ENCODE measurements at regions not wholly inside any gene's neighbourhood (a gene's known extent, or its start where the extent isn't known, plus 50 kb on each side); places are given as distances from the start of the nearest gene placed in this dataset.
A peak's percentile ranks its signal among the peaks of the same experiment; 100 is the strongest.
"Not testable (repeated sequence)": the region's sequence is repeated elsewhere in the genome, so short reads cannot be mapped to it uniquely, and the experiment has no call there.

GRCh38 chr2:11997142-11997541 is 250.7 kb downstream of the LPIN1 start:
- no peak for DNase-seq

GRCh38 chr2:11998218-11998617 is 251.8 kb downstream of the LPIN1 start:
- DNase-seq, result no peak

- no peak for DNase-seq
These were observed 252.4 kb downstream of the LPIN1 start for GRCh38 chr2:11998626-11999378.

GRCh38 chr2:12001621-12002020 is 255.2 kb downstream of the LPIN1 start:
- DNase-seq, result no peak

DNA sequence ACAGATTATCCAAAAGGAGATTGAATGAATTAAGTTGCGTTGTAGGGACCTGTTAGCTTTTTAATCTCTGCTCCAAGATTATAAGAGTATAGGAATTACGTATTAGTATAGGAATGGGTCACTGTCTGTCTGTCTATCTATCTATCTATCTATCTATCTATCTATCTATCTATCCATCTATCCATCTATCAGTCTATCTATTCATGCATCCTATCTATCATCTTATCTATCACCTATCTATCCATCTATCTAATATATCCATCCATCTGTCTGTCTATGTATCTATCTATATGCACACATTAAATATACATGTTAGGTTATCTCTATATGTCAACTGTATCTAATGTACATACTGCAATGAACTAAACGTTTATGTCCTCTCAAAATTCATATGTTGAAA is 255.8 kb downstream of the LPIN1 start:
- no peak for DNase-seq

DNA sequence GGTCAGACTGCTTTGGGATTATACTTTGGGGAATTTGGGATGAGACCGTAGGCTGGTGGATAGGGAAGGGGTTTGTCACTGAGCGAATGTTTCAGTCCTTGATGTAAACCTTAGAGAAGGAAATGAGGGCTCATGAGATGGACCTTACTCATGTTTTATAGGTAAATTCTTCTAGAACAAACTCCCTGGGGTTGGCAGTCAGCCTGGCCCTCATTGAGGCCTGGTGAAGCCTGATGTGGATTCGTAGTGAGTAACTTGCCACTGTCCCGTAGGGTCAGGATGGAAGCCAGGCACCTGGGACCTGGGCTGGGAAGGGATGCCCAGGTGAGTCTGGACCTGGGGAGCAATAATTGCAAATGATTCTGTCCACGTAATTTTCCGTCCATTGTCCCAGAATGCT is 258.3 kb downstream of the LPIN1 start:
- no peak for DNase-seq

GRCh38 chr2:12005886-12006681 is 259.7 kb downstream of the LPIN1 start:
- peak; percentile 77 for DNase-seq

DNA sequence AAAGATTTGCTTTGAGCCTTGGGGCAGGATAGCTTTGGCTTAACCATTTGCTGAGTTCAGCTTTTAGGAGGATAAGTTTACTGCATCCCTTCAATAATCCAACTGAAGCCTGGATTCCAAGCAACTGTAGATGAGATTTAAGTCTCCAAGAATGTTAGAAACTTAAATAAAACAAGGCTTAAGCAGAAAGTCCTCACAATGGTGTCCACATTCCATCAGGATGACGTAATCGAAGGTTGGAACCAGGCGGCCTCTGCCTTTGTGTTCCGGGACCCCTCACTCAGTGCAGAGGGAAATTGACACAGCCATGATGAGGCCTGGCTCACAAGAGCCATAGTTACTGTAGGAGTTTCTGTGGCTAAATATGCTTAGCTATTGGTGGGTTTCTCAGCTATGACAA is 260.4 kb downstream of the LPIN1 start:
- peak; percentile 32 for DNase-seq

DNA sequence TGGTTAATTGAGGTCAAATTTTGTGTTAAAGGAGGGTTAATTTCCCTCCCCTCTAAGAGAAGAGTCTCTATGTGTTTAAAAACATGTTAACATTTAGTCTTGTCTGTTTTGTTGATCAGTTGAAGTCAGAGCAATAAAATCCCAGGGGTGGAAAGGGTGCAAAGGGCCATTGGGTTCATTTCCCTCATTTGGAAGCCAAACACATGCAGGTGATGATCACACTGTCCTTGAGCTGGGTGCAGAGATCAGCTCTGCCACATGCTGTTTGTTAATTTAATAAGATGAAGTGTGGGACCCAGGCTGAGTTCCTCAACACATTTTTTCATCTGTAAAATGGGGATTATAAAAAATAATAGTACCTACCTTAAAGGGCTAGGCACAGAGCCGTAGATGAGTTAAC is 260.9 kb downstream of the LPIN1 start:
- no peak for DNase-seq

DNA sequence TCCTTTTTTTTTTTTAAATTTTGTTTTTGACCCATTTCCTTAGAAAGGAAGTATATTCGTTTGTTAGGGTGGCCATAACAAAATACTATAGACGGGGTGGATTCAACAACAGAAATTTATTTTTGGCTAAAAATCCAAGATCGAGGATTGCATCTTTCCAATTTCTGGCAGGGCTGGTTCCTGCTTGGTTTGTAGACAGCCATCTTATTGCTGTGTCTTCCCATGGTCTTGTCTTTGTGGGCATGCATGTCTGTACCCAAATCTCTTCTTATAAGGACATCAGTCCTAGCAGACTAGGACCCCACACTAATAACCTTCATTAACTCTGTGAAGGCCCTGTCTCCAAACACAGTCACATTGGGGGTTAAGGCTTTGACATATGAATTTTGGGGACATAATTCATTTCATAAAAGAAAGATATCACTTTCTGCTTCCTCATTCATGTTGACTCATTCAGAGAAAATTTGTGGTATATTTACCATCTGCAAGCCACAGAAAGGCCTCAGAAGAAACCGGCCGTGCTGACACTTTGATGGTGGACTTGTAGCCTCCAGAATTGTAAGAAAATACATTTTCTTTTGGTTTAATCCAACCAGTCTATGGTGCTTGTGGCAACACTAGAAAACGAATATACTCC is 262.1 kb downstream of the LPIN1 start:
- DNase-seq, result no peak

DNA sequence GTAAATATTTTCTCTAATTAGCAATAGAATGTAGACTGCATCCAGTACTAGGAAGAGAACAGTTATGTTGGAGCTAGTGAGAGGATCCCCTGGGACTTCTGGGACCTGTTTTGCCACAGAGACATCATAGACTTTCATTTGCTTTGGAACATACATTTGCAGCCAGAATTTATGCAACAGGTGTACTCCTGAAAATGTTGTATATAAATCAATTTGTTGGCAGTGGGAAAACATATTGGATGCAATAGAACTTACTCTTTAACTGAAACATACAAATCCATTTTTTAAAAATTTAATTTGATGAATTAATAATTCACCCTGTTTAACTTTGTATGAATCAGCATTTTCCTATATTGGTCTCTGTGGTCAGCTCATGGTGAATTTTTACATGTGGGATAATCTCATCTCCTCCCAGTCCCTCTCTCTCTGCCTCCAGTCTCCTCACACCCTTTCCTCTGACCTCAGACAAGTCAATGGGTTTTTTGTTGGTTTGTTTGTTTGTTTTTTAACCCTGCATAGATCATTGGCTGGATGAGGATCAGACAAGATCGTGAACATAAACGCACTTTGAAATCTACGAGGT is 263.0 kb downstream of the LPIN1 start:
- no peak for DNase-seq

GRCh38 chr2:12010059-12010458 is 263.6 kb downstream of the LPIN1 start:
- no peak for DNase-seq

DNA sequence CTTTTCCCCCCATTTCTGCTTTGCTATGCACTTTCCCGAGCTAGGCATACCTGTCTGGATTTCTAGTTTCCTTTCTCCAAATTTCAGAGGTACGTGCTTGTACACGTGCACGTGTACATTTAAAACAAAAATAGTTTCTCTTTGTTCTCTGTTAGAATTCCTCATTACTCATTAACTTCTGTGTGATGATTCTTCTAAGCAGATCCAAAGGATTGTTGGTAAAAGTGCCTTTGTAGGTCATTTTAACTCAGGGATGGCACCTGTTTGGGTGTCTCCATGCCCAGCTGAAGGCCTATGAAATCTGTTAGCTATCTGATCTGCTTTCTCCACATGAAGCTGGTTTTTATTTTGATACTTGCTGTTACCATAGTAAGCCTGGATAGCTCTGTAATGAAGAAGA is 264.3 kb downstream of the LPIN1 start:
- no peak for DNase-seq

- no peak for DNase-seq
These were observed 267.9 kb downstream of the LPIN1 start for GRCh38 chr2:12014088-12014960.

- no peak for DNase-seq
These were observed 271.2 kb downstream of the LPIN1 start for GRCh38 chr2:12017499-12018157.

GRCh38 chr2:12018726-12019125 is 272.3 kb downstream of the LPIN1 start:
- DNase-seq, result not testable (repeated sequence)

- no peak for DNase-seq
These were observed 274.5 kb downstream of the LPIN1 start for GRCh38 chr2:12020833-12021469.

DNA sequence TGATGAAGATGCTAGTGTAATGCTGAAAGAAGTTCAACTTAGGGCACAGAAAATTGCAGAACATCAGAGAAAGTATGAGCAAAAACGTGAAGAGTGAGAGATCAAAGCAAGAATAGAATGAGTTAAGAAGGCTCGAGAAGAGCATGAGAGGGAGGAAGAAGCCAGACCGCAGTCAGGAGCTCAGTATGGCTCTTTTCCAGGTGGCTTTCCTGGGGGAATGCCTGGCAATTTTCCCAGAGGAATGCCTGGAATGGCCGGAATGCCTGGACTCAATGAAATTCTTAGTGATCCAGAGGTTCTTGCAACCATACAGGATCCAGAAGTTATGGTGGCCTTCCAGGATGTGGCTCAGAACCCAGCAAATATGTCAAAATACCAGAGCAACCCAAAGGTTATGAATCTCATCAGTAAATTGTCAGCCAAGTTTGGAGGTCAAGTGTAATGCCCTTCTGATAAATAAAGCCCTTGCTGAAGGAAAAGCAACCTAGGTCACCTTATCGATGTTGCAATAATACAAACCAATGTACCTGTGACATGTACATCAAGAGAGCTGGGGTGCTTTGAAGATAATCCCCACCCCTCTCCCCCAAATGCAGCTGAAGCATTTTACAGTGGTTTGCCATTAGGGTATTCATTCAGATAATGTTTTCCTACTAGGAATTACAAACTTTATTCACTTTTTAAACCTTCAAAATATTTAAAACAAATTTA is 277.9 kb downstream of the LPIN1 start:
- not testable (repeated sequence) for DNase-seq

GRCh38 chr2:12027136-12027535 is 280.7 kb downstream of the LPIN1 start:
- no peak for DNase-seq

GRCh38 chr2:12031866-12032265 is 285.4 kb downstream of the LPIN1 start:
- DNase-seq, result no peak

DNA sequence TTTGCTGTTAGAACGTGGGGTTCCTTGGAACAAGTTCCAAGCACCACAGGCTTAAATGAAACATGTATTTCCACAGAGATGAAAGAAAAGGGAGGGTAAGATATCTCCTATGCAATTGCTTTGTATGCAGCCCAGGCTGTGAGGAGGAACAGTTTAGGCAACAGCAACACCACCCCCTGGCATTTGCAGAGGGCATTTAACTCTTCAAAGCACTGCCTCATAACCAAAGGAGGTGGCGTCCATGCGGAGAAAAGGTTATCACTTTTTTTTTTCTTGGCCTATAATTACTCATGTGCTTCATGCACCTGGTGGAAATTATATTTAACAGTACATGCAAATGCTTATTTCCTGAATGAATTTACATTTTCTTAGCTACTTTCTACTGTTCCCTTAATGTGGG is 286.0 kb downstream of the LPIN1 start:
- DNase-seq, result no peak

Data from femur (tissue), 1 donor.